HG03039 (cell line): ENCODE measurements at regions not wholly inside any gene's neighbourhood (a gene's known extent, or its start where the extent isn't known, plus 50 kb on each side); places are given as distances from the start of the nearest gene placed in this dataset.
"Not testable (repeated sequence)": the region's sequence is repeated elsewhere in the genome, so short reads cannot be mapped to it uniquely, and the experiment has no call there.

Experiments used
- ATAC-seq: cut with Tn5 transposase; IDR thresholded peaks from one replicate; pipeline ENCODE4 v1.9.1; 2021; ENCODE audit warnings: mild to moderate bottlenecking, moderate library complexity; ENCODE audit not compliant: unreplicated experiment

DNA sequence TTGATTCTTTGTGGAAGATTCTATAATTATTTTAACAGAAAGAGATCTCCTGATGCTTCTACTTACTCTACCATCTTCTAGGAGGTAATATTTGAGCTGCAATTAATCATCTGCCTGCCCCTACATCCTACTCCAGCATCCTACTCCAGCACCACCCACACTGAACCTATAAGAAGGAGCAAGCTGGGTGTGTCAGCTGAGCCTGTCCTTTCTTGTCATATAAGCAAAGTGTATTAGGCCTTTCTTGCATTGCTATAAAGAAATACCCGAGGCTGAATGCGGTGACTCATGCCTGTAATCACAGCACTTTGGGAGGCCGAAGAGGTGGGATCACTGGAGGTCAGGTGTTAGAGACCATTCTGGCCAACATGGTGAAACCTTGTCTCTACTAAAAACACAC is 84.2 kb upstream of the ARG1 start:
- no peak for ATAC-seq

DNA sequence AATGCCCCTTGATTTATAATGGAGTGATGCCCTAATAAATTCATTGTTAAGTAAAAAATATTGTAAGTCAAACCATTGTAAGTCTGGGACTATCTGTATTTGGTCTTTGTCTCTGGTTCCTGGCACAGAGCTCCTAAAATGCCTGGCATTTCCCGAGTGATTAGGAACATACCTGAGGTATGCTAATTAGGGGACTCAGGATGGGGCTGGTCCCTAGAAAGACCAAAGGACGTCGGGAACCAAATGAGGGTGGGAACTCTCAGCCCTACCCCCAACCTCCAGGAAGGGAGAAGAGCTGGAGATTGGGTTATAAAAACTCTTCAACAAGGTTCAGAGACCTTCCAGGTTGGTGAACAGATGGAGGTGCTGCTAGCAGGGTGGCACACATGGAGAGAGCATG is 82.6 kb upstream of the ARG1 start:
- ATAC-seq, result no peak

DNA sequence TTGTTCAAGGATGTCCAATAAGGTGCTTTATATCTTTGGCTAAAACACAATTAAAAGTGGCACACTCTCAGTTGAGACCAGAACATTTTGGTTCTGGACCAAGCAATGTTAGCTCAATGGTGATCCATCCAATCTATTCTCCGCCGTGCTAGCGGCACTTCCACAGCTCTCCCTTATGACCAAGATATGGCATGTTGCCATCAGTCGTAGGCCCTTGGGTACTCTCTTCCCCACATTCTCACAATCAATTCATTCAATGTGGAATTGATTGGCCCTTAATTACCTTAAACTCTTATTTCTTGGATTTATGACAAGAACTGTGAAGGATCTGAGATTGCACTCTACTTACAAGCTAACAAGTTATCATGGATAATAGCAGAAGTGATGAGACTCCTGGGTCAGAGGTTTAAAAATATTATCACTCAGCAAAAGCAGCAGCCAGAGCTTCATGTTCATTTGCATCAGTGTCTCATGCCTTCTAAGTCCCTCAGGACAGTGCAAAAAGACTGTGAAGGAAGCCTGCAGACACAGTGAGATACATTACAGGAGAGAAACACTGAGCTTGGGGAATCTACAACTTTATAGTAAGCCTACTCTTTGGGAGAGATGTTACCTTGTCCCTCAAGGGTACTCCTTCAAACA is 80.0 kb upstream of the ARG1 start:
- no peak for ATAC-seq

DNA sequence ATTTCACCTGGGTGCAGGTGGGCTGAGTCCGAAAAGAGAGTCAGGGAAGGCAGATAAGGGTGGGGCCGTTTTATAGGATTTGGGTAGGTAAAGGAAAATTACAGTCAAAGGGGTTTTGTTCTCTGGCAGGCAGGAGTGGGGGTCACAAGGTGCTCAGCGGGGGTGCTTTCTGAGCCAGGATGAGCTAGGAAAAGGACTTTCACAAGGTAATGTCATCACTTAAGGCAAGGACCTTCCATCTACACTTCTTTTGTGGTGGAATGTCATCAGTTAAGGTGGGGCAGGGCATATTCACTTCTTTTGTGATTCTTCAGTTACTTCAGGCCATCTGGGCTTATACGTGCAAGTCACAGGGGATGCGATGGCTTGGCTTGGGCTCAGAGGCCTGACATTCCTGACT is 68.6 kb upstream of the ARG1 start:
- ATAC-seq, result not testable (repeated sequence)

- peak; percentile 93 for ATAC-seq
Observed at GRCh38 chr6:131510094-131510493, 62.9 kb upstream of the ARG1 start.

GRCh38 chr6:131510591-131510990 is 62.4 kb upstream of the ARG1 start:
- no peak for ATAC-seq

- peak; percentile 95 for ATAC-seq
Observed at GRCh38 chr6:131519670-131520436, 53.2 kb upstream of the ARG1 start.
